Left ventricle myocardium inferior (tissue), 1 donor: ENCODE measurements at regions not wholly inside any gene's neighbourhood (a gene's known extent, or its start where the extent isn't known, plus 50 kb on each side); places are given as distances from the start of the nearest gene placed in this dataset.

Source experiments
- DNase-seq: peaks from one replicate; pipeline ENCODE4 v3.0.0-alpha.2; 2020
- H3K27ac ChIP-seq: fragments of 200-600 bp; replicated peaks from 2 replicates; pipeline ENCODE4 v1.8.0; 2021
- H3K27me3 ChIP-seq: fragments of 200-600 bp; 2 replicates; pipeline ENCODE4 v1.8.0; 2021; ENCODE audit warnings: low read depth
- H3K36me3 ChIP-seq: fragments of 200-600 bp; 2 replicates; pipeline ENCODE4 v1.8.0; 2021
- H3K4me1 ChIP-seq: fragments of 200-600 bp; 2 replicates; pipeline ENCODE4 v1.8.0; 2021
- H3K4me3 ChIP-seq: fragments of 200-600 bp; 2 replicates; pipeline ENCODE4 v1.8.0; 2021; ENCODE audit warnings: mild to moderate bottlenecking, moderate library complexity
- H3K9me3 ChIP-seq: fragments of 200-600 bp; replicated peaks from 2 replicates; pipeline ENCODE4 v1.8.0; 2021
- CTCF ChIP-seq: fragments of 200-600 bp; IDR thresholded peaks from 2 replicates; pipeline ENCODE4 v1.8.0; 2021; ENCODE audit warnings: antibody characterized with exemption, mild to moderate bottlenecking, borderline replicate concordance
- intact Hi-C: fragments of 100-400 bp; cut with micrococcal nuclease; formaldehyde crosslinking; loops from one replicate; pipeline ENCODE4 v1.11.0; 2022
- donor health status: DM: no; HTN: yes; CAD: no; lungs with severe emphysema.

DNA sequence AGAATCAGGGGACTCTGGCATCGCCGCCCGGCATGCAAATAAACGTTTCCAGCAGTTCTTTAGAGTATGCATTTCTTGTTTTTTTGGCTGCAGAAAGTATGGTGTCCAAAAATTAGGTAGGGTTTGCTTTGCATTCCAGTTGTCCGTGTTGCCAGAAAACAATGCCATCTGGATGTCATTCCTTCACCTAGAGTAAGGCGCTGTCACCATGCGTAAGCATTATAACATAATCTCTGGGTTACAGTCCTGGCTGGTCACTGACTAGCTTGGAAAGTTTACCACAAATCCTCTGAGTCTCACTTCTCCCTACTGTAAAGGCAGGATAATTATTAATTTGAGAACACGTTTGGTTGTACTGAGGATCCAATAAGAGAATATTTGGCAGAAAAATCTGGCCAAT lies 457.7 kb downstream of the XYLT1 start:
- TF ChIP-seq CTCF = no peak

DNA sequence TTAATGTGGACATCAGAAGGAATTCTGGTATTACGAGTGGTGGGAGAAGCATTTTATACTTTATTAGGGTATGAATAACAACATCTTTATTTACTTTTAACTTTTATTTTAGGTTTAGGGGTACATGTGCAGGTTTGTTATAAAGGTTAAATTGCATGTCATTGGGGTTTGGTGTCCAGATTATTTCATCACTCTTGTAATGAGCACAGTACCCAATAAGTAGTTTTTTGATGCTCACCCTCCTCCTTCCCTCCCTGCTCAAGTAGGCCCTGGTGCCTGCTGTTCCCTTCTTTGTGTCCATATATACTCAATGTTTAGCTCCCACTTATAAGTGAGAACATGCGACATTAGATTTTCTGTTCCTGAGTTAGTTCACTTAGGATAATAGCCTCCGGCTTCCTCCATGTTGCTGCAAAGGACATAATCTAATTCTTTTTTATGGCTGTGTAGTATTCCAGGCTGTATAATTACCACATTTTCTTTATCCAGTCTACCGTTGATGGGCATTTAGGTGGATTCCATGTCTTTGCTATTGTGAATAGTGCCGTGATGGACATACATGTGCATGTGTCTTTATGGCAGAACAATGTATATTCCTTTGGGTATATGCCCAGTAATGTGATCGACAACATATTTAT lies 456.2 kb downstream of the XYLT1 start:
- Histone ChIP-seq H3K4me3 (no peak overlapping the region), H3K27me3 (peaks cover 55% of the 10 kb centered on the region), H3K9me3 (peaks cover 22% of the 10 kb centered on the region), H3K4me1 (no peaks in the 10 kb centered on the region), H3K36me3 (no peaks in the 10 kb centered on the region), H3K27ac (no peak overlapping the region)
- no peak for TF ChIP-seq CTCF
- intact Hi-C loops = no loop called here
- no peak for DNase-seq

More for the DNA sequence above, 457.7 kb downstream of the XYLT1 start:
- H3K9me3 ChIP-seq = peaks cover 20% of the 10 kb centered on the region
- H3K4me3 ChIP-seq = no peak overlapping the region
- no peaks in the 10 kb centered on the region for H3K4me1 ChIP-seq
- H3K36me3 ChIP-seq = no peaks in the 10 kb centered on the region
- no peak for DNase-seq
- H3K27me3 ChIP-seq = peaks cover 52% of the 10 kb centered on the region
- intact Hi-C loops = no loop called here
- H3K27ac ChIP-seq = no peak overlapping the region

GRCh38 chr16:17015702-17016101 lies 455.1 kb downstream of the XYLT1 start:
- H3K4me3 ChIP-seq = no peak overlapping the region
- H3K4me1 ChIP-seq = no peaks in the 10 kb centered on the region
- DNase-seq = no peak
- no peaks in the 10 kb centered on the region for H3K36me3 ChIP-seq
- intact Hi-C loops = no loop called here
- TF ChIP-seq CTCF = no peak
- no peak overlapping the region for H3K27ac ChIP-seq
- peaks cover 22% of the 10 kb centered on the region for H3K9me3 ChIP-seq
- H3K27me3 ChIP-seq = peaks cover 52% of the 10 kb centered on the region

DNA sequence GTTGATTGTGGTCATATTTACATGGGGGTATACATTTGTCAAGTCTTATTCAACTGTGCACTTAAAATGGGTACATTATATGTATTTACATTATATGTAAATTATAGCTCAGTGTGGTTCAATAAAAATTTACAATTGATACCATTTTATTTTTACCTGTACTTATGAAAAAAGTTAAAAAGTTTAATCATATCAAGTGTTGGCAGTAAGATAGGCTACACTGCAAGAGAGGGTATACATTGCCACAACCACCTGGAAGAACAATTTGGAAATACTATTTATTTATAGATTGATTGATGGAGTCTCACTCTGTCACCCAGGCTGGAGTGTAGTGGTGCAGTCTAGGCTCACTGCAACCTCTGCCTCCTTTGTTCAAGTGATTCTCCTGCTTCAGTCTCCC lies 453.3 kb downstream of the XYLT1 start:
- Histone ChIP-seq H3K27me3 (peaks cover 38% of the 10 kb centered on the region), H3K4me1 (no peaks in the 10 kb centered on the region), H3K4me3 (no peak overlapping the region), H3K9me3 (peaks cover 19% of the 10 kb centered on the region), H3K27ac (no peak overlapping the region), H3K36me3 (no peaks in the 10 kb centered on the region)
- DNase-seq = no peak
- no peak for TF ChIP-seq CTCF
- intact Hi-C loops = no loop called here

DNA sequence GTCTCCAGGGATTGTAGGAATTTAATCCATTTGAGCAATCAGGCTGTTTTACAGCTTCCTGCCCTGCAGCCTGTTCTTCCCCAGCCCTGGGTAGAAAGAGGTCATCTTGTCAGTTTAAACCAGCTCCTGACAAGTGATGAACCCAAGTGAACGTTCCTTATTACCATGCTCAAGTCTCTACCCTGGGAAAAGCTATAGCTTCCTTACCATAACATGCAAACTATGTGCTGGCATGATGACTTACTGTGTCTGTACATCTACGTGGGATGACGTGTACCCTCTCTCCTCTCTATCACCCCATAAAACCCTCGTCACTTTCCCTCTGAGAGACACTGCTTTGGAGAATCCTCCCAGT lies 452.2 kb downstream of the XYLT1 start:
- Histone ChIP-seq H3K36me3 (no peaks in the 10 kb centered on the region), H3K27ac (no peak overlapping the region), H3K27me3 (peaks cover 31% of the 10 kb centered on the region), H3K4me1 (no peaks in the 10 kb centered on the region), H3K4me3 (no peak overlapping the region), H3K9me3 (peaks cover 19% of the 10 kb centered on the region)
- no peak for TF ChIP-seq CTCF
- intact Hi-C loops = no loop called here
- DNase-seq = no peak
